BJ (cell line): ENCODE measurements at regions not wholly inside any gene's neighbourhood (a gene's known extent, or its start where the extent isn't known, plus 50 kb on each side); places are given as distances from the start of the nearest gene placed in this dataset.

ENCODE experiments used
- CTCF ChIA-PET: fragments of 350-600 bp; formaldehyde crosslinking; extraction: SDS; loops from one replicate; lab custom pipeline; 2021; ENCODE audit warnings: antibody characterized with exemption, inconsistent platforms; lab: Yijun Ruan, JAX
- POLR2A ChIA-PET: fragments of 300-600 bp; sonication (Branson Sonifier 250); formaldehyde crosslinking; extraction: SDS; loops from one replicate; lab custom pipeline; 2021; ENCODE audit warnings: antibody characterized with exemption; lab: Charles Lee
- DNase-seq: peaks from one replicate; pipeline ENCODE4 v3.0.0-alpha.2; 2011; ENCODE audit warnings: low read depth
- H3K27me3 ChIP-seq: 2 replicates; pipeline ENCODE4 v1.6.0; 2011; ENCODE audit warnings: low read length; ENCODE audit not compliant: control insufficient read depth, insufficient read depth
- H3K36me3 ChIP-seq: 2 replicates; pipeline ENCODE4 v1.5.1; 2011; ENCODE audit warnings: low read length; ENCODE audit not compliant: control insufficient read depth, insufficient read depth
- H3K4me3 ChIP-seq: 2 replicates; pipeline ENCODE4 v1.5.1; 2011; ENCODE audit warnings: low read depth, mild to moderate bottlenecking, control low read depth, low read length
- TF ChIP-seq, protein P1 (sequence below): IDR thresholded peaks from 2 replicates; pipeline ENCODE4 v1.5.1; 2011; ENCODE audit warnings: low read depth, mild to moderate bottlenecking, control low read depth, inconsistent platforms, low read length, moderate library complexity; ENCODE audit not compliant: insufficient read depth

DNA sequence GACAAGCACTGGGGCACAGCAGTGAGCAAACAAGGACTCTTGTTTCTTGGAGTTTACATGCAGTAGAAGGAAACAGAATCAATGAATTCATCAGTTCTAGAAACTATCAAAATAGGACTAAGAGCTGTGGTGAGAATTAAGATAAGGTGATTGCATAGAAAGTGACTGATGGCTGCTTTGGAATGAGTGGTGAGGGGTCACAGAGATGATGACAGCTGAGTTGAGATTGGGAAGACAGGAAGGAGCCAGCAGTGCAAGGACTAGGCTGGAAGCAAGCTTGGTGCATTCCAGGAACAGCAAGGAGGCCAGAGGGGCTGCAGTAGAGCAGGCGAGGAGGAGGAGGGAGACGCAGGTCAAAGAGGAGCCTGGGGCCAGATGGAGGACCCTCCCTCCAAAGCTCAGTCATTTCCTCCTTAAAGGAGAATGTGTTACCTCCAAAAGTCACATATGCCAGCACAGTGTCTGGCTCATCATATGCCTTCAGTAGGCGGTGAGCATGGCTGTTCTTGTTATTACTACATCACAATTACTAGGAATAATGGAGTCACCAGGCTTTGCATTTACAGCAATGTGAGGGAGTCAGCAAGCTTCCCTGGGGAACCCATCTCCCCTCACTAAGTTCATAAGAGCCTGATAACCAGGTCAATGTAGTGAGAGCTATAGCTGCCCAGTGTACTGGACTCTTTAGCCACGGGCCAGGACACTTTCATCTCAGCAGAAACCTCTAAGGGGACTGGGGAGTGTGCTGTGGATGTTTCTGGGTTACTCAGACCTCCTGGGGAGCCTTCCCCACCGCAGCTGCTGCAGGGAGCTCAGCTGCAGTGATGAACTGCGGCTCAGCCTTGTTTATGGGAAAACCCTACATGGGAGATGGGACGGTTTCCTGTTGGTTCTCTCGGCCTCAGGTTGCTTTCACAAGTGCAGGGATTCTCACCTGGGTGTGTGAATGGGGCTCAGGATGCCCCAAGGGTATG lies 157.2 kb downstream of the SEC14L1 start:
- DNase-seq: no peak
- no peaks in the 10 kb centered on the region for H3K27me3 ChIP-seq
- CTCF ChIA-PET: interaction anchor here (0.8 to 1.3 kb wide), 2 partner anchors 10 to 11 kb away, joined by 3 to 5 read pairs; no protein-coding TSS in a partner anchor
- POLR2A ChIA-PET: no interaction called here
- H3K36me3 ChIP-seq: no peaks in the 10 kb centered on the region
- TF ChIP-seq, protein P1, sequence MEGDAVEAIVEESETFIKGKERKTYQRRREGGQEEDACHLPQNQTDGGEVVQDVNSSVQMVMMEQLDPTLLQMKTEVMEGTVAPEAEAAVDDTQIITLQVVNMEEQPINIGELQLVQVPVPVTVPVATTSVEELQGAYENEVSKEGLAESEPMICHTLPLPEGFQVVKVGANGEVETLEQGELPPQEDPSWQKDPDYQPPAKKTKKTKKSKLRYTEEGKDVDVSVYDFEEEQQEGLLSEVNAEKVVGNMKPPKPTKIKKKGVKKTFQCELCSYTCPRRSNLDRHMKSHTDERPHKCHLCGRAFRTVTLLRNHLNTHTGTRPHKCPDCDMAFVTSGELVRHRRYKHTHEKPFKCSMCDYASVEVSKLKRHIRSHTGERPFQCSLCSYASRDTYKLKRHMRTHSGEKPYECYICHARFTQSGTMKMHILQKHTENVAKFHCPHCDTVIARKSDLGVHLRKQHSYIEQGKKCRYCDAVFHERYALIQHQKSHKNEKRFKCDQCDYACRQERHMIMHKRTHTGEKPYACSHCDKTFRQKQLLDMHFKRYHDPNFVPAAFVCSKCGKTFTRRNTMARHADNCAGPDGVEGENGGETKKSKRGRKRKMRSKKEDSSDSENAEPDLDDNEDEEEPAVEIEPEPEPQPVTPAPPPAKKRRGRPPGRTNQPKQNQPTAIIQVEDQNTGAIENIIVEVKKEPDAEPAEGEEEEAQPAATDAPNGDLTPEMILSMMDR: no peak
- H3K4me3 ChIP-seq: no peak overlapping the region

DNA sequence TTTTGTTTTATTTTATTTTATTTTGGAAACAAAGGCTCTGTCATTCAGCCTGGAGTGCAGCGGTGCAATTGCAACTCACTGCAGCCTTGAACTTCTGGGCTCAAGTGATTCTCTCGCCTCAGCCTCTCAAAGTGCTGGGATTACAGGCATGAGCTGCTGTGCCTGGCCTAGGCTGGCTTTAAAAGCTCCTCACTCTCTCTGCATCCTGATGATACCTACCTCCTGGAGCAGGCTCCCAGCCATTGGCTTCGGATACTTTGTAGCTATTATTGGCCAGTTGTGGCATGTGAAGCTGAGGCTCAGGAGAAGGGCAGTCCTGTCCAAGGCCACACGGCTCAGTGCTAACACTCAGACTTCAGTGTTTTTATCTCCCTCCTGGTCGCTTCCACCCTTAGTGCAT lies 158.0 kb downstream of the SEC14L1 start:
- H3K36me3 ChIP-seq: no peaks in the 10 kb centered on the region
- POLR2A ChIA-PET: no interaction called here
- no peaks in the 10 kb centered on the region for H3K27me3 ChIP-seq
- no peak for DNase-seq
- H3K4me3 ChIP-seq: no peak overlapping the region
- CTCF ChIA-PET: no interaction called here
- TF ChIP-seq, protein P1: no peak

DNA sequence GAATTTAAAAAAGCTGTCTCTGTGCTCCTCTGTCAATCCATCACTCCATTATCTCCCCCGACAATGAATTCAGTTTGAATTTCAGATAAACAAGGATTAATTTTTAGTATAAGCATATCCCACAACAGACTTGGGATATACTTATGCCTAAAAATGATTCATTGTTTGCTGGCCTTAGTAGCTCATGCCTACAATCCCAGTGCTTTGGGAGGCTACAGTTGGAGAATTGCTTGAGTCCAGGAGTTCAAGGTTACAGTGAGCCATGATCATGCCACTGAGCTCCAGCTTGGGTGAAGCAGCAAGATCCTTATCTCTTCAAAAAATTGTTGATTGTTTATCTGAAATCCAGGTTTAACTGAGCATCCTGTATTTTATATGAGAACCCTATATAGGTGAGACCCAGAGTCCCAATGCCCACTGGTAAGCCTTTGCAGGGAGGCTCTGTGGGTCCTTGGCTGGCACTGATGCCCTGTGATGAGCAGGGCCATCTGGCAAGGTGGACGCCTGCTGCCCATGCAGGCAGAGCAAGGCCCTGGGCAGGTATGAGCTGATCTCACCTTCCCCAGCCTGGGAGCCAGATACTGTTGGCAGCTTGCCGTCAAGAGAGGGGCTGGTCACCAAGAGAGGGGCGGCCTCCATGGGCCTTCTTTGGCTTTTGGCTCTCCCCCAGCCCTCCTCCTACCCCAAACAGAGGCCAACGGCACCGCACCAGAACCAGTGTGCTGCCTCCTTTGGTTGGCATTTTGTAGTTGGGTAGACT lies 158.7 kb downstream of the SEC14L1 start:
- POLR2A ChIA-PET: no interaction called here
- TF ChIP-seq, protein P1: no peak
- H3K4me3 ChIP-seq: no peak overlapping the region
- DNase-seq: no peak
- H3K36me3 ChIP-seq: no peaks in the 10 kb centered on the region
- CTCF ChIA-PET: interaction anchor here (1.4 kb wide), 1 partner anchor 213 kb away, joined by 4 read pairs; no protein-coding TSS in a partner anchor
- no peaks in the 10 kb centered on the region for H3K27me3 ChIP-seq

DNA sequence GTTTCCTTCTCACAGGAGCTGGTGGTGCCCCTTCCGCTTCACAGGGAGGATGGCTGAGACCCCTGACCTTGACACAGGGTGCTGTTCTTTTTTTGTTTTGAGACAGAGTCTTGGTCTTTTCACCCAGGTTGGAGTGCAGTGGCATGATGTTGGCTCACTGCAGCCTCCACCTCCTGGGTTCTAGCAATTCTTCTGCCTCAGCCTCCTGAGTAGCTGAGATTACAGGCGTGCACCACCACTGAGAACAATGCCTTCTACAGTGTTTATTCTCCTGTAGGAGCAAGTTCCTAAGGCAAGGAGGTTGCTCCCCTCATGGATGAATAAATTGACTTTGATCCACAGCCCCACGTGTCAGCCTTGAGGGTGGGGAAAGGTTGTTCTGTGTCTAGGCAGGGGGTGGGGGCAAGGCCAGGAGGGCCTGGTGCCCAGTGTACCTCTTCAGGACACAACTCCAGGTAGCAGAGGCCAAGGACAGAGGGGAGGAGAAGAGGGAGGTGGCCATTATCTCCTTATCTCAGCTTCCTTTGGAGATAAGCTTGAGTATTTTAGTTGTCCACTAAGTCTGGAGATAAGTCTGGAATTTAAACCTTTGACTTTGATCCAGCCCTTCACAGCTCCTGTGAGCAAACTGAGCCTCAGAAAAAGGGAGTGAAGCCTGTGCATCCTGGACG lies 159.4 kb downstream of the SEC14L1 start:
- ChIA-PET CTCF (interaction anchor here (1.4 kb wide), 1 partner anchor 213 kb away, joined by 4 read pairs; no protein-coding TSS in a partner anchor), POLR2A (no interaction called here)
- H3K36me3 ChIP-seq: no peaks in the 10 kb centered on the region
- TF ChIP-seq, protein P1: no peak
- no peaks in the 10 kb centered on the region for H3K27me3 ChIP-seq
- DNase-seq: no peak
- H3K4me3 ChIP-seq: no peak overlapping the region
